ENCODE measurements at regions not wholly inside any gene's neighbourhood (a gene's known extent, or its start where the extent isn't known, plus 50 kb on each side); places are given as distances from the start of the nearest gene placed in this dataset.

GRCh38 chr2:8528863-8529262 is 153.0 kb upstream of the ID2 start:
- Histone ChIP-seq H3K36me3 (ENCODE audit: control insufficient read depth, insufficient read depth, low read length) (no peaks in the 10 kb centered on the region), H3K4me3 (replicated peaks; ENCODE audit: low read depth, low read length) (no peak overlapping the region), H3K27me3 (replicated peaks; ENCODE audit: control insufficient read depth, insufficient read depth, low read length) (no peaks in the 10 kb centered on the region)
- no peak for DNase-seq (ENCODE audit: extremely low read depth, insufficient read length)
- TF ChIP-seq CTCF (IDR thresholded peaks at IDR 0.05; ENCODE audit: insufficient read depth, low read length, poor library complexity, severe bottlenecking) = no peak

- Histone ChIP-seq H3K27me3 (replicated peaks; ENCODE audit: control insufficient read depth, insufficient read depth, low read length) (no peaks in the 10 kb centered on the region), H3K4me3 (replicated peaks; ENCODE audit: low read depth, low read length) (no peak overlapping the region), H3K36me3 (ENCODE audit: control insufficient read depth, insufficient read depth, low read length) (no peaks in the 10 kb centered on the region)
- no peak for DNase-seq (ENCODE audit: extremely low read depth, insufficient read length)
- TF ChIP-seq CTCF (IDR thresholded peaks at IDR 0.05; ENCODE audit: insufficient read depth, low read length, poor library complexity, severe bottlenecking) = no peak
Observed at GRCh38 chr2:8529706-8530277, 152.1 kb upstream of the ID2 start.

- no peak for DNase-seq (ENCODE audit: extremely low read depth, insufficient read length)
- no peaks in the 10 kb centered on the region for H3K36me3 ChIP-seq (ENCODE audit: control insufficient read depth, insufficient read depth, low read length)
- TF ChIP-seq CTCF (IDR thresholded peaks at IDR 0.05; ENCODE audit: insufficient read depth, low read length, poor library complexity, severe bottlenecking) = no peak
- no peaks in the 10 kb centered on the region for H3K27me3 ChIP-seq (replicated peaks; ENCODE audit: control insufficient read depth, insufficient read depth, low read length)
- no peak overlapping the region for H3K4me3 ChIP-seq (replicated peaks; ENCODE audit: low read depth, low read length)
Observed at GRCh38 chr2:8531481-8531880, 150.4 kb upstream of the ID2 start.

- Histone ChIP-seq H3K36me3 (ENCODE audit: control insufficient read depth, insufficient read depth, low read length) (no peaks in the 10 kb centered on the region), H3K4me3 (replicated peaks; ENCODE audit: low read depth, low read length) (no peak overlapping the region), H3K27me3 (replicated peaks; ENCODE audit: control insufficient read depth, insufficient read depth, low read length) (no peaks in the 10 kb centered on the region)
- DNase-seq (ENCODE audit: extremely low read depth, insufficient read length) = no peak
- TF ChIP-seq CTCF (IDR thresholded peaks at IDR 0.05; ENCODE audit: insufficient read depth, low read length, poor library complexity, severe bottlenecking) = no peak
Observed at GRCh38 chr2:8532438-8532837, 149.4 kb upstream of the ID2 start.

DNA sequence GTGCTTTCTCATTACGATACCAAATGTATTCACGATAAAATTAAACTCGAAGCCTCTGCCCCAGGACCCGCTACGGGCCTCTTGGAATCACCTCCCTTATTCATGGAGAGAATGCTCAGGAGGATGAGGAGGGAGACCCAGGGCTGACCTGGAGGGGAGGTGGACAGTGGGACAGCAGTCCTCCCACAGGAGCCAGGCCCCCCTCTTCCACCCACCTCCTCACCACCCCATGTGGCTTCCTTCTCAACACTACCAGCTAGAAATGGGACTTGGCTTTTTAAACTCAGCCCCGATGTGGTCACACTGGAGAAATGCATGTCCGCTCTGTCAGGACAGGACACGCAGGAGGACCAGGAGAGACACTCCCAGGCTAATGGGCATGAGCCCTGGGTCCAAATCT is 147.9 kb upstream of the ID2 start:
- Histone ChIP-seq H3K36me3 (ENCODE audit: control insufficient read depth, insufficient read depth, low read length) (no peaks in the 10 kb centered on the region), H3K27me3 (replicated peaks; ENCODE audit: control insufficient read depth, insufficient read depth, low read length) (no peaks in the 10 kb centered on the region), H3K4me3 (replicated peaks; ENCODE audit: low read depth, low read length) (no peak overlapping the region)
- DNase-seq (ENCODE audit: extremely low read depth, insufficient read length) = no peak
- TF ChIP-seq CTCF (IDR thresholded peaks at IDR 0.05; ENCODE audit: insufficient read depth, low read length, poor library complexity, severe bottlenecking) = no peak

DNA sequence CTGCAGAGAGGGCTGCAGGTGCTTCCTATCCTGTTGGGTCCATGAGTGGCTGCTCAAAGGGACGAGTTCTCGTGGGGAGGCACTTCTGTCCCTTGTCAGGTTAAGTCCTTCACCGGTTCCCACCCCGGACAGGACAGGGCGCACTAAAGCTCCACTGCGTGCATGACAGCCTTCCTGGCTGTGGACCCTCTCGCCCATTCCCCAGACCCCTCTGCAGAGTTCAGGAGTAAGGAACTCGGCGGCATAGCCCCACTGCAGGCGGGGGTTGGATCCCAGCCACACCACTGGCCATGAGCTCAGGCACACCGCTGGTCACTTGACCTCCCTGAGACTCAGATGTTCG is 147.5 kb upstream of the ID2 start:
- H3K4me3 ChIP-seq (replicated peaks; ENCODE audit: low read depth, low read length) = no peak overlapping the region
- no peak for TF ChIP-seq CTCF (IDR thresholded peaks at IDR 0.05; ENCODE audit: insufficient read depth, low read length, poor library complexity, severe bottlenecking)
- no peaks in the 10 kb centered on the region for H3K36me3 ChIP-seq (ENCODE audit: control insufficient read depth, insufficient read depth, low read length)
- H3K27me3 ChIP-seq (replicated peaks; ENCODE audit: control insufficient read depth, insufficient read depth, low read length) = no peaks in the 10 kb centered on the region
- DNase-seq (ENCODE audit: extremely low read depth, insufficient read length) = no peak
